ENCODE measurements at regions not wholly inside any gene's neighbourhood (a gene's known extent, or its start where the extent isn't known, plus 50 kb on each side); places are given as distances from the start of the nearest gene placed in this dataset.

DNA sequence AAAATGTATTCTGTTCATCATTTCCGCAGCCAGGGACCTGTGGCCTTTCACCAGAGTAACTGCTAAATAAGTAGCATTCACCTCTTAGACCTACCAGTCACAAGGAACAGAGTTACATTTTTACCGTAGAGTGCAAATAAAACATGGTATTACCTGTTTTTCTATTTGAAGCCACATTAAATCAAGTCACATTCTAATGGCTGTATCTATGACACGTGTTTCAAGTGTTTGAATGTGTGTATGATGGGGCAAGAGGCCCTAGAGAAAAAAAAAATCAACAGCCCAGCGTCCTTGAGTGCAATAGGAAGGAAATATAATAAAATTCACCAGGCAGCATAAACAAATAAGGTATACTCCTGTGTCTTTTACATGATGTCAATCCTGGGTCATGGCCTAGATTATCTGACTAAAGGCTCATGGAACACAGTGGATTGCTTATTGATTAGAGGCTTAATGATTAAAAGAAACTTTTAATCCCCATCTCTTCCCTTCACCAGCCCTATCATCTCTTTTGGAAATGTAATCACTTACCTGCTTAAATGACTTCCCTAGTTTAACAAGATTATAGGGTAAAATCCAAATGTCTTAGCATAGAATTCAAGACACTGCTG, 168.7 kb upstream of the CDH5 start:
- no peak for DNase-seq (ENCODE audit: low read depth in 1 of 2, low spot score in 1 of 2)
- Histone ChIP-seq H3K4me3 (replicated peaks; ENCODE audit: insufficient read depth, low read length) (no peak overlapping the region), H3K27ac (replicated peaks) (no peak overlapping the region), H3K27me3 (ENCODE audit: insufficient read depth, poor library complexity, severe bottlenecking) (no peaks in the 10 kb centered on the region)
- TF ChIP-seq POLR2AphosphoS5 (IDR thresholded peaks at IDR 0.05; ENCODE audit: low read depth): no peak
- TF ChIP-seq, protein P1, sequence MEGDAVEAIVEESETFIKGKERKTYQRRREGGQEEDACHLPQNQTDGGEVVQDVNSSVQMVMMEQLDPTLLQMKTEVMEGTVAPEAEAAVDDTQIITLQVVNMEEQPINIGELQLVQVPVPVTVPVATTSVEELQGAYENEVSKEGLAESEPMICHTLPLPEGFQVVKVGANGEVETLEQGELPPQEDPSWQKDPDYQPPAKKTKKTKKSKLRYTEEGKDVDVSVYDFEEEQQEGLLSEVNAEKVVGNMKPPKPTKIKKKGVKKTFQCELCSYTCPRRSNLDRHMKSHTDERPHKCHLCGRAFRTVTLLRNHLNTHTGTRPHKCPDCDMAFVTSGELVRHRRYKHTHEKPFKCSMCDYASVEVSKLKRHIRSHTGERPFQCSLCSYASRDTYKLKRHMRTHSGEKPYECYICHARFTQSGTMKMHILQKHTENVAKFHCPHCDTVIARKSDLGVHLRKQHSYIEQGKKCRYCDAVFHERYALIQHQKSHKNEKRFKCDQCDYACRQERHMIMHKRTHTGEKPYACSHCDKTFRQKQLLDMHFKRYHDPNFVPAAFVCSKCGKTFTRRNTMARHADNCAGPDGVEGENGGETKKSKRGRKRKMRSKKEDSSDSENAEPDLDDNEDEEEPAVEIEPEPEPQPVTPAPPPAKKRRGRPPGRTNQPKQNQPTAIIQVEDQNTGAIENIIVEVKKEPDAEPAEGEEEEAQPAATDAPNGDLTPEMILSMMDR (IDR thresholded peaks at IDR 0.05; ENCODE audit: insufficient read depth, low read length): no peak
- no peak for TF ChIP-seq GABPA (IDR thresholded peaks at IDR 0.05; ENCODE audit: low read depth)
- TF ChIP-seq SPI1 (IDR thresholded peaks at IDR 0.05; ENCODE audit: borderline replicate concordance, low read depth): no peak
- TF ChIP-seq, protein P2, sequence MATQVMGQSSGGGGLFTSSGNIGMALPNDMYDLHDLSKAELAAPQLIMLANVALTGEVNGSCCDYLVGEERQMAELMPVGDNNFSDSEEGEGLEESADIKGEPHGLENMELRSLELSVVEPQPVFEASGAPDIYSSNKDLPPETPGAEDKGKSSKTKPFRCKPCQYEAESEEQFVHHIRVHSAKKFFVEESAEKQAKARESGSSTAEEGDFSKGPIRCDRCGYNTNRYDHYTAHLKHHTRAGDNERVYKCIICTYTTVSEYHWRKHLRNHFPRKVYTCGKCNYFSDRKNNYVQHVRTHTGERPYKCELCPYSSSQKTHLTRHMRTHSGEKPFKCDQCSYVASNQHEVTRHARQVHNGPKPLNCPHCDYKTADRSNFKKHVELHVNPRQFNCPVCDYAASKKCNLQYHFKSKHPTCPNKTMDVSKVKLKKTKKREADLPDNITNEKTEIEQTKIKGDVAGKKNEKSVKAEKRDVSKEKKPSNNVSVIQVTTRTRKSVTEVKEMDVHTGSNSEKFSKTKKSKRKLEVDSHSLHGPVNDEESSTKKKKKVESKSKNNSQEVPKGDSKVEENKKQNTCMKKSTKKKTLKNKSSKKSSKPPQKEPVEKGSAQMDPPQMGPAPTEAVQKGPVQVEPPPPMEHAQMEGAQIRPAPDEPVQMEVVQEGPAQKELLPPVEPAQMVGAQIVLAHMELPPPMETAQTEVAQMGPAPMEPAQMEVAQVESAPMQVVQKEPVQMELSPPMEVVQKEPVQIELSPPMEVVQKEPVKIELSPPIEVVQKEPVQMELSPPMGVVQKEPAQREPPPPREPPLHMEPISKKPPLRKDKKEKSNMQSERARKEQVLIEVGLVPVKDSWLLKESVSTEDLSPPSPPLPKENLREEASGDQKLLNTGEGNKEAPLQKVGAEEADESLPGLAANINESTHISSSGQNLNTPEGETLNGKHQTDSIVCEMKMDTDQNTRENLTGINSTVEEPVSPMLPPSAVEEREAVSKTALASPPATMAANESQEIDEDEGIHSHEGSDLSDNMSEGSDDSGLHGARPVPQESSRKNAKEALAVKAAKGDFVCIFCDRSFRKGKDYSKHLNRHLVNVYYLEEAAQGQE (IDR thresholded peaks at IDR 0.05; ENCODE audit: insufficient replicate concordance, low read depth): no peak

DNA sequence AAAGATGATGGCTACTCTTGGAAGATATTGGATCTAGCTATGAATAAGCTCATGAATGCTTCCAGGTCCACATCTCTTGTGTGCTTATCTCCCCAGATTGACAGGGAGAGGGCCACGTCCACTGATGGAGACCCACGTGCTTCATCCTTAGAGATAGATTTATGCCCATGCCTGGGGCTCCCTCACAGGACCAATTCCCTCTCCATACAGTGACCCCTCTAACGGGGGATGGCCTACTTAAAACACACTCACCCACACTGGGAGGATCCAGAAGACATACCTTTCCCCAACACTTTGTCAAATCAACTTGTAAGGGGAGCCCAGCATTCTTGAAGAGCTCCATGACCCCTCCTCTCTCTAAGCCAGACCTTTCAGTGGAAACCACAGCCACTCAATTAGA, 169.7 kb upstream of the CDH5 start:
- TF ChIP-seq, protein P1 (IDR thresholded peaks at IDR 0.05; ENCODE audit: insufficient read depth, low read length): no peak
- TF ChIP-seq GABPA (IDR thresholded peaks at IDR 0.05; ENCODE audit: low read depth) (no peak), POLR2AphosphoS5 (IDR thresholded peaks at IDR 0.05; ENCODE audit: low read depth) (no peak), SPI1 (IDR thresholded peaks at IDR 0.05; ENCODE audit: borderline replicate concordance, low read depth) (no peak)
- TF ChIP-seq, protein P2 (IDR thresholded peaks at IDR 0.05; ENCODE audit: insufficient replicate concordance, low read depth): no peak
- Histone ChIP-seq H3K27me3 (ENCODE audit: insufficient read depth, poor library complexity, severe bottlenecking) (no peaks in the 10 kb centered on the region), H3K4me3 (replicated peaks; ENCODE audit: insufficient read depth, low read length) (no peak overlapping the region), H3K27ac (replicated peaks) (no peak overlapping the region)
- no peak for DNase-seq (ENCODE audit: low read depth in 1 of 2, low spot score in 1 of 2)

DNA sequence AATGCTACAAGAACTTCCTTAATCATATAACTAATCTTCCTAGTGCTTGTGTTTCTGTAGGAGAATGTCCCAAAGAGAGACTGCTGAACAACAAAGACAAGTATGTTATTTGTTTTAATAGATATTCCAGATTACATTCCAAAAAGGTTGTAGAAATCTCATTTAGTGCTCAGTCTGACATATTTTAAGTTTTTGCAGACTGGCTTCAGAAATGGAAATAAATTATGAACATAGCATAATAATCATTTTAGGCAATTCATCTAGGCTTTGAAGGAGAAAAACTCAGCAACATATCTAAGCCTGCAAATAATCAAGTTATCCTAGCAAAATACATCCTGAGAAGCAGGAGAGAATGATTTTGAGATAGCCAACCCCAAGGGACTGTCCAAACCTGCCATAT, 171.6 kb upstream of the CDH5 start:
- H3K27ac ChIP-seq (replicated peaks): no peak overlapping the region

More for the DNA sequence above, 171.6 kb upstream of the CDH5 start:
- Histone ChIP-seq H3K4me3 (replicated peaks; ENCODE audit: insufficient read depth, low read length) (no peak overlapping the region), H3K27me3 (ENCODE audit: insufficient read depth, poor library complexity, severe bottlenecking) (no peaks in the 10 kb centered on the region)
- TF ChIP-seq SPI1 (IDR thresholded peaks at IDR 0.05; ENCODE audit: borderline replicate concordance, low read depth) (no peak), GABPA (IDR thresholded peaks at IDR 0.05; ENCODE audit: low read depth) (no peak), POLR2AphosphoS5 (IDR thresholded peaks at IDR 0.05; ENCODE audit: low read depth) (no peak)
- TF ChIP-seq, protein P2 (IDR thresholded peaks at IDR 0.05; ENCODE audit: insufficient replicate concordance, low read depth): no peak
- TF ChIP-seq, protein P1 (IDR thresholded peaks at IDR 0.05; ENCODE audit: insufficient read depth, low read length): no peak
- no peak for DNase-seq (ENCODE audit: low read depth in 1 of 2, low spot score in 1 of 2)
